HG02973 (cell line): ENCODE measurements at regions not wholly inside any gene's neighbourhood (a gene's known extent, or its start where the extent isn't known, plus 50 kb on each side); places are given as distances from the start of the nearest gene placed in this dataset.
A peak's percentile ranks its signal among the peaks of the same experiment; 100 is the strongest.
"Not testable (repeated sequence)": the region's sequence is repeated elsewhere in the genome, so short reads cannot be mapped to it uniquely, and the experiment has no call there.

ENCODE experiments used
- ATAC-seq: cut with Tn5 transposase; IDR thresholded peaks from one replicate; pipeline ENCODE4 v1.9.1; 2021; ENCODE audit warnings: moderate library complexity; ENCODE audit not compliant: unreplicated experiment

GRCh38 chr2:224650815-224651439, 65.2 kb downstream of the CCDC195 start:
- ATAC-seq = peak; percentile 57

GRCh38 chr2:224647684-224648083, 62.5 kb upstream of the CUL3 start:
- ATAC-seq = not testable (repeated sequence)

GRCh38 chr2:224646242-224646846, 61.2 kb upstream of the CUL3 start:
- ATAC-seq = no peak

- ATAC-seq = no peak
These were observed 60.6 kb upstream of the CUL3 start for GRCh38 chr2:224645722-224646121.

- ATAC-seq = no peak
These were observed 55.5 kb upstream of the CUL3 start for GRCh38 chr2:224640679-224641078.

GRCh38 chr2:224638301-224638823, 53.2 kb upstream of the CUL3 start:
- ATAC-seq = peak; percentile 90
